ENCODE measurements at regions not wholly inside any gene's neighbourhood (a gene's known extent, or its start where the extent isn't known, plus 50 kb on each side); places are given as distances from the start of the nearest gene placed in this dataset.
"Not testable (repeated sequence)": the region's sequence is repeated elsewhere in the genome, so short reads cannot be mapped to it uniquely, and the experiment has no call there.

DNA sequence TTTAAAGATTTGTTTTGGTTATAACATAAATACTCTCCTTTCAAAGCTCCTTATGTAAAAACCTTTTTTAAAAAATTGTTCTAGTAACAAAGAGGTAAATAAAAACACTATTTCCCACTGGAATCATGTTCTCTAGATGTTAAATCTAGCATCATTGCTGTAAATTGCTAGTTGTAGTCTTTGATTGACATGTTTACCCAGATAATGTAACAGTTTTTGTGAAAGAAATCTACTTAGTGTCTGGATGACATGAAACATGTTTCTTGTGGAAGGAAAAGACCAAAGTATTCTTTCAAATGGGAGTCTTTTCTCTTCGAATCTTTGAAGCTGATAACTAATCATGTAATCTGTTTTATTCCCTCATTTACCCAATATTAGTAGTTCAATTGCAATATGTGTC, 1565.9 kb upstream of the WWC1 start:
- no peak for DNase-seq (ENCODE audit: low read depth)

DNA sequence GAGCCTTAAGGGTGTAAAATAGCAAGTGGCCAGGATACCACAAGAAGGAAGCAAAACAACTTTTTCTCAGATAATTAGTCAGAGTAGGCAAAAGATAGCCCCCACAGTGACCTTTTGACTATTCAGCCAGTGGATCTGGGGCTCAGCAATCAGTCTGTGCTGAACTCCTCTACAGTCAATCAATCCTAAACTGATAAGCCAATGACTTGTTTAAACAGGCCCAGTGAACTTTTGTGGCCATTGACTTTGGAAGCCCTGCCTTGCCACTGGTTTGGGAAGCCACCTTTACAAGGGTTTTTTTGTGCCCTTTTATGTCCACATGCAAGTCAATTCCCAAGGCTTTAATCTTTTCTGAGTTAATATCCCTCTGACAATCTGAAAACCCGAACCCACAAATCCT, 1565.0 kb upstream of the WWC1 start:
- no peak for DNase-seq (ENCODE audit: low read depth)

DNA sequence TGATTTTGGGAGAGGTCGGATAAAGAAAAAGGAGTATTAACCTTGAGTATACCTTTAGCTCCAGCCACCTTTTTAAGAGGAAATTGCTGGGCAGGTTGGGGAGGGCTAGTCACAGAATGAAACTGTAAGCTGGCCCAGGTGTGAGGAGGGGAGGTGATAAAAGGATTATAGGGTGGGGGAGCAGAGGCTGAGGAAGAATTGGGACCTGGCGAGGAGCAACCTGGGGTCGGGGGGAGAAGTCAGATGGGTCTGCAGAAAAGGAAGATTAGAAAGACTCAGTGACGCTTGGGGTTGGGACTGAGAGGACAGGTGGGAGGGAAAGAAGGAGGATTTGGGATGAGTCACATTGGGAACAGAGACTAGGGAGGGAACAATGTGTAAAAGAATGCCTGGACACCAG, 1548.5 kb upstream of the WWC1 start:
- DNase-seq (ENCODE audit: low read depth) = not testable (repeated sequence)

DNA sequence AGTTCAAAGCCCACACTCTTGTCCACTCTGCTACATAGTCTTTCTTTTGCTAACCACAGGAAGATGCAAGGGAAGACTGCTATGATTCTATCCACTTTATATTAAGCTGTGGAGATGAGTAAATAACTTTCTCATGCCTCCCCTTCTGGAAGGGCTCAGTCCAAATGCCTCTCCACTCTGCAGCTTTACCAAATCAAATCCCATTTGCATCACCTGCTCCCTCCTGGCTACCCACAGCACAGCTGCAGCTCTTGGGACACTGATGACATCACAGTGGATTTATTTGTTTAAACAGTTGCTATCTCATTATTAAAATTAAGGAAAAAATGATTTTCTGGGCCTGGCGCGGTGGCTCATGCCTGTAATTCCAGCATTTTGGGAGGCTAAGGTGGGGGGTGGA, 1544.9 kb upstream of the WWC1 start:
- DNase-seq (ENCODE audit: low read depth) = no peak

GRCh38 chr5:166750376-166750775, 1541.1 kb upstream of the WWC1 start:
- DNase-seq (ENCODE audit: low read depth) = no peak

- peak; percentile 4 for DNase-seq (ENCODE audit: low read depth)
These were observed 1533.3 kb upstream of the WWC1 start for GRCh38 chr5:166758151-166758550.

DNA sequence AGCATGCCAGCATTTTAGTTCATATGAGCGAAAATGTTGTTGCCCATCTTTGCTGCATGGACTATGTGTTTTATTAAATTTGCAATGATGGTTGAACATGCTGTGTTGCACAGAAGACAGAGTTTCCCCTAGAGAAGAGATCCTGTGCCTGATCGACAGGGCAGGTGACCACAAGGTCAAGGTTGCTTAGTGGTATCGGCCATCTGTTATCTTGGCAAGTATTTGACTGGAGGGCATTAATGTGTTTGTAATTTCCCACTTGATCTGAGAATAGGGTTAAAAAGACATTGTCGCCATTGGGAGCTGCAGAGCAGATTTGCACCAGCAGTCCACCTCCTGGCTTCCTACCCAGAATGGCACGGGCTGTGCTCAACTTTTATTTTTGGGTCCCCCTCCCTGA, 1523.6 kb upstream of the WWC1 start:
- DNase-seq (ENCODE audit: low read depth) = no peak

- DNase-seq (ENCODE audit: low read depth) = peak; percentile 6
These were observed 1522.9 kb upstream of the WWC1 start for GRCh38 chr5:166768536-166768935.

- peak; percentile 70 for DNase-seq (ENCODE audit: low read depth)
These were observed 1518.7 kb upstream of the WWC1 start for GRCh38 chr5:166772770-166773169.

DNA sequence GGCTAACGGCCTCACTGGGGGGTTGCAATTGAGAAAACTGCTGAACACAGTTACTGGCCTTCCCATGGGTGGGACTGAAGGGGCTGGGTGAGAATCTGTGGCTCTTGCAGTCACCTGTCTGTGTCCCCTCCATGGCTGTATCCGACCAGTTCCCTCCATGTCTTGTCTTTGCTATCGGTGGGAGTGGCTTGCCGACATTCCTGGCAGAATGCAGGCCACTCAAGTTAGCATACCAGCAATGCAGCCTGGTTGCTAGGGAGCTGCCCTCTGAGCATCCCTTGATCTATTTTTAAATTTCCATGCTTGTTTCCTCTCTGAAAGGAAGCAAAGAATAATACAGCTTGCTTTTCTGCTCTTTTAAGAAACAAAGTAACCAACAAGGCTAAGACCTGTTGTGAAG, 1509.7 kb upstream of the WWC1 start:
- no peak for DNase-seq (ENCODE audit: low read depth)

GRCh38 chr5:166784545-166785078, 1506.8 kb upstream of the WWC1 start:
- no peak for DNase-seq (ENCODE audit: low read depth)

- DNase-seq (ENCODE audit: low read depth) = no peak
These were observed 1505.3 kb upstream of the WWC1 start for GRCh38 chr5:166786178-166786577.

- DNase-seq (ENCODE audit: low read depth) = no peak
These were observed 1504.6 kb upstream of the WWC1 start for GRCh38 chr5:166786889-166787288.

GRCh38 chr5:166788050-166788449, 1503.4 kb upstream of the WWC1 start:
- DNase-seq (ENCODE audit: low read depth) = no peak

- DNase-seq (ENCODE audit: low read depth) = no peak
These were observed 1495.7 kb upstream of the WWC1 start for GRCh38 chr5:166795756-166796155.

- no peak for DNase-seq (ENCODE audit: low read depth)
These were observed 1488.4 kb upstream of the WWC1 start for GRCh38 chr5:166803058-166803457.

DNA sequence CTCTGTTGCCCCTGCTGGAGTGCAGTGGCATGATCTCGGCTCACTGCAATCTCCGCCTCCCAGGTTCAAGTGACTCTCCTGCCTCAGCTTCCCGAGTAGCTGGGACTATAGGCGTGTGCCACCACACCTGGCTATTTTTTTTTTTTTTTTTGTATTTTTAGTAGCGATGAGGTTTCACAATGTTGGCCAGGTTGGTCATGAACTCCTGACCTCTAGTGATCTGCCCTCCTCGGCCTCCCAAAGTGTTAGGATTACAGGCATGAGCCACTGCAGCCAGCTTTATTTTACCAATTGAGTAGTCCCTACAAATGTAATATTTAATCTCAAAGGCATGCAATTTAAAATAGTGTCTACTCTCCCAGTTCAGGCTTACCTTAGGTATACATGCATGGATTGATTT, 1487.2 kb upstream of the WWC1 start:
- not testable (repeated sequence) for DNase-seq (ENCODE audit: low read depth)

GRCh38 chr5:166804693-166805092, 1486.8 kb upstream of the WWC1 start:
- not testable (repeated sequence) for DNase-seq (ENCODE audit: low read depth)

- not testable (repeated sequence) for DNase-seq (ENCODE audit: low read depth)
These were observed 1481.3 kb upstream of the WWC1 start for GRCh38 chr5:166810093-166810658.

- no peak for DNase-seq (ENCODE audit: low read depth)
These were observed 1480.7 kb upstream of the WWC1 start for GRCh38 chr5:166810721-166811120.

- no peak for DNase-seq (ENCODE audit: low read depth)
These were observed 1468.1 kb upstream of the WWC1 start for GRCh38 chr5:166823360-166823759.

GRCh38 chr5:166834246-166834645, 1457.2 kb upstream of the WWC1 start:
- DNase-seq (ENCODE audit: low read depth) = no peak

DNA sequence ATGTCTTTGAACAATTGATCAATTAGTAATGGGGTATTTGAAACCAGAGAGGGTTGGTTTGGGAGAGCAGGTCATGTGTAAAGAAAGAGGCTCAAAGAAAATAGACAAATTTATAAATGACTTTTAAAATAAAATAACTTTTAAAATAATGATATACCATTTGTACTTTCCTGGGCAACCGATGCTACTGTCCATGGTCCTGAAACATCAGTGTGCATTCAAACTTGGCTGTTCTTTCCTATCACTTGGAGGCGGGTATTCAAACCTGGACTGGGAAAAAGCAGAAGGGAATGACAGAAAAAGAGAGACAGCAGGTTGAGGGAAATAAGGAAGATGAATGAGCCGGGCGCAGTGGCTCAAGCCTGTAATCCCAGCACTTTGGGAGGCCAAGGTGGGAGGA, 1446.4 kb upstream of the WWC1 start:
- DNase-seq (ENCODE audit: low read depth) = no peak

DNA sequence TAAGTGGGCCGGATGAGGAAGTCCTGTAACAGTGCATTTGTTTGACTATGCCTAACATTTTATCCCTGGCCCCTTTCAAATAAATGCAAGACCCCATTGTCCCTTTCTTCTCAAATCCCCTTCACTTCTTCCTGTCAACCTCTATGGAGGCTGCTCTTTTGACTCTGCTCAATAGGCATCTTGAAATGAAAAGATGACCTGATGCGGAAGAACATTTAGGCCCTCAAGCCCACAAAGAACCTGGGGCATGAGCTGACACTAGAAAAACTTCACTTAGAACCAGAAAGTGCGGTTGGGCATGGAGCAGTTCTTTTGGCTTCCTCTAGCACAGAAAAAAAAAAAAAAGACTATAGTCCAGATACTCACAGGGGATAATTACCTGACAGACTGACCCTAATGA, 1434.7 kb upstream of the WWC1 start:
- DNase-seq (ENCODE audit: low read depth) = no peak

GRCh38 chr5:166860426-166860825, 1431.0 kb upstream of the WWC1 start:
- DNase-seq (ENCODE audit: low read depth) = no peak

Measured in fibroblast of gingiva (primary cell).